HG03139 (cell line): ENCODE measurements at regions not wholly inside any gene's neighbourhood (a gene's known extent, or its start where the extent isn't known, plus 50 kb on each side); places are given as distances from the start of the nearest gene placed in this dataset.

Source experiments
- ATAC-seq: cut with Tn5 transposase; IDR thresholded peaks from one replicate; pipeline ENCODE4 v1.9.1; 2021; ENCODE audit not compliant: unreplicated experiment

DNA sequence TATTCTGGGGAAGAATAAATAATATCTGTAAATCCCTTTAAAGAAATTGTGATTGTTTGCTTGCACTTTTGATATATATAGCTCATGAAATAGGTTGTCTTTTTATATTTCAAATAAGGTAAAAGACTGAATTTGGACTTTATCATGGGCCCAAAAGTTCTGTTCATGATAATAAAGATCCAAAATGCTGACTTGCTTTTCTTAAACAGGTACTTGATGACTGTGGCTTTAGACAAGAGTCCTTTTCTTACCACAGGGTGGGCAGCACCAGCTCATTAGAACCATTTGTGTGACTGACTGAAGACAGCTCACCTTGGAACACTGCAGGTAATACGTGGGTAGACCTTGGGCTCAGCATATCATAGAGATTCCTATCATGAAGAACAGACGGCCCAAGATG is 432.6 kb downstream of the ETNK1 start:
- ATAC-seq, result no peak

DNA sequence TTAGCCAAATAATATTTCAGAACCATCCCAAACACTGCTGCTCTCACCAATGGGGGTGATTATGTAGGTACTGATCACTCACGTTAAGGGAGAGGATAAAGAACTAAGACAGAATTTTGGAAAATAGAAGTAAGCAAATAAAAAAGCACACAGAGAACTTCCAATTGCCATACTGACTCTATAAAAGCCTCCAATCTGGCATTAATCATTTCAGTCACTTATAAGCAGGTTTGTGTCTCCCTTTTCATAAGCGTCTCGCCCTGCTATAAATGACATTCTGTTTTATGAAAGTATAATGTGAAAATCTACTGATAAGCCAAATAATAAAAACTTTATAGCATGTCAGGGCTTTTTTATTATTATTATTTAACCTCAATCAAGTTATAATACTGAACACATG is 435.2 kb downstream of the ETNK1 start:
- ATAC-seq, result no peak

DNA sequence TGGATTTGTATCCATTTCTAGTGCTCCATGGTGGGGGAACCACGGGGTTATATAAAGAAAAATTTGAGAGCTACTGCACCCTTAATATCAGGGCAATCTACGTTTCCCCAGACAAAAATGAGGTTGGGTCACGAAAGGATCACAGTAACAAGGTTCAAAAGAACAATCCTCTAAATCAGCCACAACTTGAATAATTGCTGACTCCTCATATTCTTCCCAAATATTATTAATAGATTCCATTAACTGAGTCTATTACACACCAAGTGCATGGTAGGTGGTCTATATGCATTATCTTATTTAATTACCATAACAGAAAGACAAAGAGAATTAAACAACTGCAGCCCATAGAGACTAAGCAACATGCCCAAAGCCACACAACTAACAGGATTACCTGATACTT is 438.2 kb downstream of the ETNK1 start:
- ATAC-seq, result no peak

DNA sequence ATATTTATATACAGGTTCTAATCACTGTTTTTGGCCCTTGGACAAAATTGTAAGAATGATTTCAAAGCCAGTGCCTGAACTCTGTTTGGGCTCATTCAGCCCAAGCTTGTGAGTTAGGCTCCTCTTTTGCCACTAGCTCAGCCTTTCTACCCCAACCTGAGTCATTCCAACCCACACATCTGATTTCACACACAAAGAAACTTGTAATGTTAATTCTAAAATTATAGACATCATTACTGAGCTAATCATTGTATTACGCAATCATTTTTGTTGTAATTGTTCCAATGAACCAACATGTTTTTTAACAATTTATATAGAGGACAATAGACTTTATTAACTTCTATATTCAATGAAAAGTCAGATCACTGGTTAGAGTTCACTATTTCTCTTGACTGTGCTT is 441.1 kb downstream of the ETNK1 start:
- no peak for ATAC-seq

DNA sequence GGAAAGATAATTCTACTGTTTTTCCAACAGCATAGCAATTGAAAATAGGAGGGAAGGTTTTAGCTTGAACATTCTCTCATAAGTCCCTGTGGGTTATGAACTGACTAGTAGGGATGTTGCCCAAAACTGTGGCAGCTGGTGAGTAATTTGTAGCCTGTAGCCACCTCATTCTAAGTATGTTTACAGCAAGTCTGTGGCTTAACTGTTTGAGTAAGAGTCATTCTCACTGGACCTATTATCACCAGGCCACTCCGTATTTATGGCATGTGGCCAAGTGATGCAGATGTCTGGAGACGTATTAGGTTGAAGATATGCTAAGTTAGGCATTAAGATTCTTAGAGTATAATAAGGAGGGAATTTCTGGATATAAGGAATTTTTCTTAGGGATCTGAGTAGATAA is 458.3 kb downstream of the ETNK1 start:
- ATAC-seq, result no peak

DNA sequence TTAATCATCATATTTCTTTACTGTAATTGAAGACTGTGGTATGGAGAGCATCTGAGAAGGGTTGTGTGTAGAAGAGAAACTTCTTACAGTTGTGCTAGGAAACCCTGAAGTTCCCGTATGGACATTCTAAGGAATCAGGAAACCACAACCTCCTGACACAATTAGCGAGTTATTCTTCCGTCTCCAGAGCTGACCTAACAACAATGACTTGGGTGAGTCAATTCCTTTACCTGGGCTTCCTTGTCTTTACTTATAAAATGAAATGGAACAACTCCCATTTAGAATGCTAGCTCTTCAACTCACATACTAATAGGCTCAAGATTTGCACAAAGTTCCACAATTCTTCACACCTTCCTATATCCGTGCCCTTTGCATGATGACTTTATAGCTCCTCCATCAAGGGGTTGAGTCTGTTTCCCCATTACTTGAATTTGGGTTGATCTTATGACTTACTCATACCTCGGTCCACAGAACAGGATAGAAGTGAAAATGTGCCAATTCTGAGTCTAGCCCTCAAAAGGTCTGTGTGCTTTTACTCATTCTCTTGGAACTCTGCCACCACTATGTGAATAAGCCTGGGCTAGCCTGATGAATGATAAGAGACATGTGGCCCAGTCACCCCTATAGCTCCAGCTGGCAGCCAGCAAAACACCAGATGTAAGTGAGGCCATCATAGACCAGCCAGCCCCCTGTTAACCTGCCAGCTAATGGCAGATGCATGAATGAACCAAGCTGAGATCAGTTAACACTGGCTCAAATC is 459.4 kb downstream of the ETNK1 start:
- no peak for ATAC-seq

DNA sequence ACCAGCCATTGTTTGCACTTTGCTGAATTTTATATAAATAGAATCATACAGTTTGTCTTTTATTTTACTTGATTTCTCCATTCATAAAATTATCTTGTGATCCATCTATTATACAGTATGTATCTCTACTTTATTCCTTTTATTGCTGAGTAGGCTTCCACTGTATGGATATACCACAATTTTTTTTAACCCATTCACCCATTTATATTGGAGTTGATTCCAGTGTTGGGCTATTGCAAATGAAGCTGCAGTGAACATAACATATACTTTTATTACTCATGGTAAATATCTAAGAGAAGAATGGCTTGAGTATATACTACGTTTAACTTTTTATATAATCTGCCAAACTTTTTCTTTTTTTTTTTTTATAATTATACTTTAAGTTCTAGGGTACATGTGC is 463.6 kb downstream of the ETNK1 start:
- no peak for ATAC-seq

DNA sequence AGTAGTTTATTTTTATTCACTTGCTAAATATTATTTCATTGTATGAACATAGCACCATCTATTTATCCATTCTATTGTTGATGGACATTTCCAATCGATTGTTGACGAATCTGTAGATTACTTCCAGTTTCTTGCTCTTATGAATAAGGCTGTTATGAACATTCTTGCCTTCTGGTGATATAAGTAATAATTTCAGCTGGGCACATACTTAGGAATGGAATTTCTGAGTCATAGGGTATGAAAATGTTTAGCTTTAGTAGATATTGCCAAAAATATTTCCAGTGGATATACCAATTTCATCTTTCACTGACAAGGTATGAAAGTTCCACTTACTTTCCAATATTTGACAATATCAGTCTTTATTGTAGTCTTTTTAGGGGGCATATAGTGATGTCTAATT is 468.5 kb downstream of the ETNK1 start:
- no peak for ATAC-seq

DNA sequence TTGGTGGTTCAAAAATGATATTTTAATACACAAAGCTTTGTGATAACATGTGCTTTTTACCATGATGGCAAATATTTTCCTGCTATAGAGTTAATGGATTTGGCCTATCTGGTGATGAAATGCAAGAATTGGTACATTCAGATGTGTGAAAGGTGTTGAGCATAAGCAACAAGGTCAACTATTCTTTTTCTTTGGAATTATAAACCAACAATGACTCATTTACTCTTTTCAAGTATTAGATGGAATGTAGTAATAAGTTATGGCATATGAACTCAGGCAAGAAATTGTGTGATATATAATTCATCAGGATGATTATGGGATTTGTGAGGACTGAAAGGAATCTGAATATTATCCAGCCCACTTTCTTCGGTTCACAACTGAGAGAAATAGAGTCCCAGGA is 471.4 kb downstream of the ETNK1 start:
- ATAC-seq, result no peak

DNA sequence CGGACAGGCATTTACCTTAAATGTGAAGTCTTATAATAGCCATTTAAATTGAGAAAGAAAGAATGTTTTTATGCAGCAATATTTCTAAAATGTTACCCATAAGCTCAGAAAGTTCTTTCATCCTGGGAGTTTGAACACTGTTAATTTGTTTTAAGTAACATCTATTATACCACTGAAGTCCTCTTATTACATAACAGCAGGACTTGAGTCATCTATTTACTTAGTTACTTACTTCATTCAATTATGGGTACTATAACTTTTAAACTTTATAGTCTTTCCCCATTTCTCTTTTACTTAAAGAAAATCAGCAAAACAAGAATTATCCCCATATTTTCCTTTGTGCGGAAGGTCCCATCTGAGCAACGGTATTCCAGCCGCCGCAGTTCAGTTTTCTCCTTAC is 473.1 kb downstream of the ETNK1 start:
- ATAC-seq, result no peak

DNA sequence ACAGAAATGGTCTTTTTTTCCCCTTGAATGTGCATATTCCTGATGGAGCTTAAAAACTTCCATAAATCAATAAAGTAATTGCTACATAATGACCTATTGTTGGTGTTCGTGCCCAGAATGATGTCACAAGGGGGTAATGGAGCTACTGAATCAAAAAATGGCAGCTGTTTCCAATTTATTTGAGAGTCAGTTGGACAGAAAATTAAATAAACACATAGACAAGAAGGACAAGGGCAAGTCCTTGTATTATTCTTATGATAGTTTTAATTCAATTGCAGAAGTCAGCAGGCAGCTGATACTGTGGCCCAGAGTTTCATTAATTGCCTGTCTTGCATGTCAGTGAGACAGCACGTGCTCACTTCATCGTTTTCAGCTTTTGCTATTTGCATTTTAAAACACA is 473.5 kb downstream of the ETNK1 start:
- ATAC-seq, result no peak

DNA sequence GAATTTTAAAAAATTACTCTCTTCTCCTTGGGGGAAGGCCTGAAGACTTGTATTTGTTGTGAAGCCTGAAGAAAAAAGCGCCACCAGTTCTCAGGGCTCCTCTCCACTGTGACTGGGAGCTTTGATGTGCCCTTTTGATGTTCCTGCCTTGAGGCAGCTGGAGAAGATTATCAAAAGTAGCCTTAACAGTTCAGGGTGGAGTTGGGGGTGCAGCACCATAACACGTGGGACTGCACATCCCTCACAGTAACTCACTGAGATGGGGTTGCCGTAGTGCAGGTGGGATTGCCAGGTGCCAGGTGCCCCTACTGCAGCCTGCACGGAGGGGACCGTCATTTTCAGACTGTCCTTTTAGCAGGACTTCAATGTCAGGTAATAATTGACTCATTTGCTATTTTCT is 474.1 kb downstream of the ETNK1 start:
- ATAC-seq, result no peak

DNA sequence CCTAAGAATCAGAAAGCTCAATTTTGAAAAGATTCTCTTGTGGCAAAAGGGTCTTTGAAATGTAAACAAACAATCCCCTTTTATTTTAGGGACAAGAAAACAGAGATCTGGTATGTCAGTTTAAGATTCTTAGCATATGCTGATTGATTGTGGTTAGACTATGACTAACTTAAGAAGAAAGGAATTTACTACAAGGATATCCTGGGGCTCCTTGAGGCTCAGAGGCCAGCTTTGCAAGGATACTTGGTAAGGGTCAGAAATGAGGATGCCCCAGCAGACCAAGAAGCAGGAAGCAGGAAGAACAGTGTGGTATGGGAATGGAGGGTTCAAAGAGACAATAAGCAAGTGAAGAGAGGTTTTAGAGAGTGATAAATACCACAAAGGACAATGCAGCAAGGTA is 474.6 kb downstream of the ETNK1 start:
- no peak for ATAC-seq

DNA sequence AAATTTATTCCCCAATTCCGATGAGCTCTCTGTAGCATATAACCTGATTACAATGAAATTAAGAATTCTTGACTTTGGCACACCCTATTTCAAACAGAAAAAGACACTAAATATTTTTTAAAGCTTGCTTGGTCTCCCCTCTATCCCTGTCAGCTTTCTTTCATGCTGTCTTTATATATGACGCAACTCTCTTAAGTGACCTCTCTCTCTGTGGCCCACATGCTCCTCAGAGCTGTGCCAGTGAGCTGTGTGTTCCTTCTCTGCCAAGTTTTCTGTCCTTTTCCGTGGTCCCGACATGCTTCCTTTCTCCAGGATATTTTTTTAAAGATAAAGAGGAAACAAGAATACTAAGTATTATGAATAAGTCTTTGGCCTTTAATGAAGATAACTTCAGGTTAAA is 484.0 kb downstream of the ETNK1 start:
- ATAC-seq, result no peak

DNA sequence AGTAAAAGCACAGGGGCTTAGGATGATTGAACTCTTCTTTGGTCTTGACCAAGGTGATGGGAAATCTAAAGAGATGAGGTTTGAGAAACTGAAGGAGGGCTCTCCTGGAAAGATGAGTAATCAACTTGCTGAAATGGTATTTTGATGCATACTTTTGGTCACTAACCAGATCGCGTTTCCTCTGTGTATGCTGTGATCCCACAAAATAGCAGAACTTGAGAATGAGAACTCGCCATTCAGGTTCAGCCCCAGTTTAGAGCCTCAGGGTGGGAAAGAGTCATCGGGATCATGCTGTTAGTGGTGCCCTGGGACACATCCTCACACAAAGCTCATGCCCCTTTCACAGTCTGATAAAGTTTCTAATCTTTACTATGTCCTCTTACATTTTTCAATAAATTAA is 488.8 kb downstream of the ETNK1 start:
- ATAC-seq, result no peak

DNA sequence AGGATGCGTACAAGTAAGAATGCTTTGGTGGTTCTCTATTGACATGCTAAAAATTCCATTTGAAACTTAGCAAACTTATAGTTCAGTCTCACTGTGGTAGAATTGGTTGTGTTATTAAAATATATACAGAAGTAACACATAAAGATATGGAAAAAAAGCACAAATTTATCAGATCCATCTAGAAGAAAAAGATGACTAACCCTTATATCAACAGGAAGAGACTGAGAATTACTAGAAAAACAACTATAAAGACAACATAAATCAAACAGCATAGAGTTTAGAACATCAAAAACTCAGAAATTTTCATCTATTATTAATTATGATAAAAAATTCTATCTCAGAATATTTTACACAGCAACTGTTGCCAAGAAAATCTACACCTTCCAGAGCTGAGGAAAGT is 491.0 kb downstream of the ETNK1 start:
- ATAC-seq, result no peak

DNA sequence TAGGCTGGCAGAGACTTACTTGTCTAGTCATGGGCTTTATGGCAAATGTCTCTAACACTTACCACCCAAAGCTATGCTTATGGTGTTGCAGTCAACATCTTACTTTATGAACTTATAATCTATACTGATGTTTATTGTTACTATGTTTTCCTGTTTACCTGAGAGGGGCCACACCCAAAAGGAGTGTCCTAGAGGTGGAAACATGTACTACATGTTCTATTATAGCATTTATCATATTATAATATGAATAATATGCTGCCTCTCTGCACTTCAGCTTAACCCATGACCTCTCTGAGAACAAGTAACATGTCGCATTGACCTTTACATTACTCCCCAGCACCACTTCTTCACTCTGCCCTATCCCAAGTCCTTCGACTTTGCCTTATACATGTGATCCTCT is 501.8 kb downstream of the ETNK1 start:
- no peak for ATAC-seq

DNA sequence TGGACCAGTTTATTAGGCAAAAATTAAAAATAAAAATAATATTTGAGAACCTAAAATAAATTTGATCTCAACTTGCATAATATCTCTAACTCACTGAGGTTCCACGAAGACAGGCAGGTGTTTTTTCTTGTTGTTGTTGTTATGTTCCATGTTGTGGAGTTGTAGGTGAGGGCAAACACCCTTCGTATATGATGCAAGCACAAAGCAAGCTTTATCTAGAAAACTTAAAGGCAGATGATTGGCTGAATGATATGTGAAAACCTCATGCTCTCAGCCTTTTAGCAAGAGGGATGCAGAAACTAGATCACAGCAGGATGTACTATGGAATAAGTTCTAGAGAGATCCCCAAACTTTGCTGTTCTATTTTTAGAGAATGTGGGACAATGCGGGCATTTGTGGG is 502.7 kb downstream of the ETNK1 start:
- ATAC-seq, result no peak

DNA sequence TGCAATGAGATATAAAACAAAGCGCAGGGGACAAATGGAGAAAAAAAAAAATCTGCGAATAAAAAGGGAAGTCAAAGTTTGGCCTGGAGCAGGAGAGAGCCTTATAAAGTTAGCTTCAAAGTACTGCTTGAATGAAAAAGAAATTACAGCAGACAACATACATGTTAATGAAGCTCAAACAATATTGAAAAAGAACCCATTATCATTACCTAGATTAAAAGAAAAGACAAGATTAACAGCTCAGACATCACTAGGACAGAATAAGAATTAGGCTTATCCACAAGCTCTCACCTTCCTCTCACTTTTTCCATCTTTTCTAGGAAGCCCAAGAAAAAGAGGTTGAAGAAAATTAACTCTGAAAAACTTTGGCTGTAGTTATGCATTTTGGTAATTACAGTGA is 503.5 kb downstream of the ETNK1 start:
- ATAC-seq, result no peak

DNA sequence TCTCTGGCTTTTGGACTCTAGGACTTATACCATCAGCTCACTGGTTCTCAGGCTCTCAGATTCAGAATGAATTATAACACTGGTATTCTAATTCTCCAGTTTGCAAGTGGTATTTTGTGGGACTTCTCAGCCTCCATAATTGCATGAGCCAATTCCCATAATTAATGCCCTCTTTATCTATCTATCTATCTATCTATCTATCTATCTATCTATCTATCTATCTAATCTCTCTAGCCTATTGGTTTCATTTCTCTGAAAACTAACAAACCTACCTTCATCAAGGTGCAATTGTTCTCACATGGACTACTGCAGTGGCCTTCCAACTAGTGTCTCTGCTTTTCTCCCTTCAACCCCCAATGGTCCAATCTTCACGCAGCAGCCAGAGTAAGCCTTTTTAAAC is 507.4 kb downstream of the ETNK1 start:
- no peak for ATAC-seq

DNA sequence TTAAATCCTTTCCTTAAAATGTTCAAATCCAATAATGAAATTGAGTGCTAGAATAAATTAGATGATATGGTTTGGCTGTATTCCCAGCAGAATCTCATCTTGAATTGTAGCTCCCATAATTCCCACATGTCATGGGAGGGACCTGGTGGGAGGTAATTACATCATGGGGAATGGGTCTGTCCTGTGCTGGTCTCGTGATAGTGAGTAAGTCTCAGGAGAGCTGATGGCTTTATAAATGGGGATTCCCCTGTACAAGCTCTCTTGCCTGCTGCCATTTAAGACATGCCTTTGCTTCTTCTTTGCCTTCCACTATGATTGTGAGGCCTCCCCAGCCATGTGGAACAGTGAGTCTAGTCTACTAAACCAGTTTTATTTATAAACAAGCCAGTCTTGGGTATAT is 508.5 kb downstream of the ETNK1 start:
- ATAC-seq, result no peak

DNA sequence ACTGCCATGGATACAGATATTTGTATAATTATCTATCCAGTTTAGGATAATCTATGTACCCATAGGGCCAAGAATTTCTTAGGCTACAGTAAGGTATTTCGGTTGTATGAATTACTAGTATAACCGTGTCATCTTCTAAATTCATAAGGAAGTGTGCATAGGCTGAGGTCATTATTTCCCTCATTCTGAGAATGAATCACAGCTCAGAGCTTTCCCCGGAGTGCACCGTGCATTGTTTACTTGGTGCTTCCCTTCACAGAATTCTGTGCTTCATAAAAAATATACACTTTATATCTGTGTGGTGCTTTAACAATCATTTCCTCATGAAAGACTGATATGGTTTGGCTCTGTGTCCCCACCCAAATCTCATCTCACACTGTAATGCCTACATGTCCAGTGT is 514.1 kb downstream of the ETNK1 start:
- ATAC-seq, result no peak

DNA sequence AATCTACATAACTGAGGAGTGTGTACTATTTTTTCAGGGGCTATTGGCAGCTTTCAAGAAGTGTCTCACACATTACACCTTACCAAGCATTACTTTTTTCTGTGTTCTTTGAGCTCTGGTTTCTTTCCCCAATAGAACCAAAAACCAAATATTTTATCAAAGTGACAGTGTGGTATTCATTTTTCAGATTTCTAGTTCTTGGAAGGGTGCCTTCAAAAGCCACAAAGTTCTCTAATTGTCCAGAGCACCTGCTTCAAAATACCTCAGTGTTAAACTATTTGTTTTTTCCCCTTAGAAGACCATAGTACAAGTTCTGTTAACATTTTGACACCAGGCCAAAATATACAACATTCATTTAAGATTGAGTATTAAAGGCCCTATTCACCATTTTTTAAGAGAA is 515.7 kb downstream of the ETNK1 start:
- no peak for ATAC-seq

DNA sequence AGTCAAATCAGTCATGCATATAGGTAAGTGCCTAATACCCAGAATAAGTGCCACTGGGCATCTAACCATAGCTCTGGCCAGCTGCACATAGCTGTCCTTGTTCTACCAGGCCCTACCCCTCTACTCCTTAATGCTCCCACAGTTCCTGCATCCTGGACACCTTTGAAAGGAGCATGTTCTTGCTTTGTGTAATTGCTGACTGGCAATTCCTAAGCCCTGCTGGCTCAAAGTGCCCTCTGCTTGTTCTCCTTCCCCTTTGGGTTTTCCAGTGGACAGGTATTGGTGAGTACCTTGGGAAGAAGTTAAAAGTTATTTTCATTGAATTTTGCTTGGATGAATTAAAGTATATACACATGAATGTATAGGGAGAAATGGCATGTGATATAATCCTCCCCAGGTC is 516.4 kb downstream of the ETNK1 start:
- ATAC-seq, result no peak
